WTC11 (cell line): ENCODE measurements at regions not wholly inside any gene's neighbourhood (a gene's known extent, or its start where the extent isn't known, plus 50 kb on each side); places are given as distances from the start of the nearest gene placed in this dataset.
"Not testable (repeated sequence)": the region's sequence is repeated elsewhere in the genome, so short reads cannot be mapped to it uniquely, and the experiment has no call there.

ENCODE experiments used
- ATAC-seq: fragments of 200-7000 bp; cut with Tn5 transposase; 2 replicates; pipeline ENCODE4 v1.10.0; 2021; ENCODE audit warnings: mild to moderate bottlenecking, moderate library complexity
- CTCF ChIA-PET: fragments of 300-600 bp; sonication (Branson Sonifier 250); formaldehyde crosslinking; loops from one replicate; lab custom pipeline; 2021; ENCODE audit warnings: antibody characterized with exemption; lab: Charles Lee
- POLR2A ChIA-PET: fragments of 350-600 bp; sonication (Branson Sonifier 250); formaldehyde crosslinking; loops from one replicate; lab custom pipeline; 2021; ENCODE audit warnings: antibody characterized with exemption; lab: Charles Lee
- DNase-seq: peaks from one replicate; pipeline ENCODE4 v3.0.0; 2021; ENCODE audit warnings: low spot score
- H3K27ac Mint-ChIP-seq: 2 replicates; pipeline ENCODE4 v1.8.0; 2021; ENCODE audit warnings: mixed read lengths
- H3K27me3 Mint-ChIP-seq: 2 replicates; pipeline ENCODE4 v1.8.0; 2021; ENCODE audit warnings: low read depth, mild to moderate bottlenecking, moderate library complexity, mixed read lengths
- H3K36me3 Mint-ChIP-seq: 2 replicates; pipeline ENCODE4 v1.8.0; 2021; ENCODE audit warnings: mixed read lengths
- H3K4me1 Mint-ChIP-seq: 2 replicates; pipeline ENCODE4 v1.8.0; 2022; ENCODE audit warnings: mixed read lengths
- H3K4me3 Mint-ChIP-seq: 2 replicates; pipeline ENCODE4 v1.8.0; 2021; ENCODE audit warnings: mild to moderate bottlenecking, moderate library complexity, mixed read lengths
- H3K9me3 Mint-ChIP-seq: 2 replicates; pipeline ENCODE4 v1.8.0; 2021; ENCODE audit warnings: mixed read lengths
- CREM ChIP-seq: sonication (generic); formaldehyde crosslinking; IDR thresholded peaks from 2 replicates; pipeline ENCODE4 v1.8.1; 2022; ENCODE audit warnings: mild to moderate bottlenecking, missing genetic modification reagents, moderate library complexity
- HMGA2 ChIP-seq: fragments of 250-450 bp; sonication (Bioruptor Pico); IDR thresholded peaks from 2 replicates; pipeline ENCODE4 v1.4.0; 2021; ENCODE audit warnings: mild to moderate bottlenecking, moderate library complexity
- NR1H2 ChIP-seq: sonication (generic); formaldehyde crosslinking; IDR thresholded peaks from 2 replicates; pipeline ENCODE4 v1.9.0; 2021; ENCODE audit warnings: mild to moderate bottlenecking, moderate library complexity, missing genetic modification reagents
- RORB ChIP-seq: fragments of 250-450 bp; sonication (Bioruptor Pico); IDR thresholded peaks from 2 replicates; pipeline ENCODE4 v1.9.0; 2021; ENCODE audit warnings: mild to moderate bottlenecking
- SMAD3 ChIP-seq: sonication (generic); formaldehyde crosslinking; IDR thresholded peaks from 2 replicates; pipeline ENCODE4 v1.8.0; 2022; ENCODE audit warnings: missing genetic modification reagents, mild to moderate bottlenecking, borderline replicate concordance
- SMAD4 ChIP-seq: sonication (generic); formaldehyde crosslinking; IDR thresholded peaks from 2 replicates; pipeline ENCODE4 v1.8.0; 2022; ENCODE audit warnings: mild to moderate bottlenecking, missing genetic modification reagents
- TEAD4 ChIP-seq: sonication (generic); formaldehyde crosslinking; IDR thresholded peaks from 2 replicates; pipeline ENCODE4 v1.8.0; 2022; ENCODE audit warnings: mild to moderate bottlenecking, missing genetic modification reagents
- TP53 ChIP-seq: sonication (generic); formaldehyde crosslinking; IDR thresholded peaks from 2 replicates; pipeline ENCODE4 v1.8.1; 2023; ENCODE audit warnings: mild to moderate bottlenecking, missing genetic modification reagents
- ZNF121 ChIP-seq: sonication (generic); formaldehyde crosslinking; IDR thresholded peaks from 2 replicates; pipeline ENCODE4 v1.8.0; 2023; ENCODE audit warnings: missing genetic modification reagents
- ZNF317 ChIP-seq: sonication (generic); formaldehyde crosslinking; IDR thresholded peaks from 2 replicates; pipeline ENCODE4 v1.8.1; 2023; ENCODE audit warnings: low read depth, mild to moderate bottlenecking, moderate library complexity, missing genetic modification reagents, borderline replicate concordance
- TF ChIP-seq, protein P1 (sequence below): sonication (generic); formaldehyde crosslinking; IDR thresholded peaks from 2 replicates; pipeline ENCODE4 v1.8.0; 2022; ENCODE audit warnings: mild to moderate bottlenecking, missing genetic modification reagents
- TF ChIP-seq, protein P2 (sequence below): sonication (generic); formaldehyde crosslinking; conservative IDR thresholded peaks from 2 replicates; pipeline ENCODE4 v1.8.1; 2023; ENCODE audit warnings: mild to moderate bottlenecking, low read depth, missing genetic modification reagents, moderate library complexity
- TF ChIP-seq, protein P3 (sequence below): fragments of 250-450 bp; sonication (Bioruptor Pico); IDR thresholded peaks from 2 replicates; pipeline ENCODE4 v1.9.0; 2021; ENCODE audit warnings: moderate library complexity, mild to moderate bottlenecking, inconsistent platforms, borderline replicate concordance
- TF ChIP-seq, protein P4 (sequence below): fragments of 250-450 bp; sonication (Bioruptor Pico); IDR thresholded peaks from 2 replicates; pipeline ENCODE4 v2.1.2; 2022; ENCODE audit warnings: mild to moderate bottlenecking, moderate library complexity
- TF ChIP-seq, protein P5 (sequence below): fragments of 250-450 bp; sonication (Bioruptor Pico); IDR thresholded peaks from 2 replicates; pipeline ENCODE4 v1.9.0; 2021; ENCODE audit warnings: mild to moderate bottlenecking, borderline replicate concordance
- TF ChIP-seq, protein P6 (sequence below): sonication (generic); formaldehyde crosslinking; IDR thresholded peaks from 2 replicates; pipeline ENCODE4 v1.8.1; 2022; ENCODE audit warnings: mild to moderate bottlenecking, moderate library complexity, missing genetic modification reagents
- TF ChIP-seq, protein P7 (sequence below): sonication (generic); formaldehyde crosslinking; IDR thresholded peaks from 2 replicates; pipeline ENCODE4 v1.8.1; 2023; ENCODE audit warnings: mild to moderate bottlenecking, missing genetic modification reagents

DNA sequence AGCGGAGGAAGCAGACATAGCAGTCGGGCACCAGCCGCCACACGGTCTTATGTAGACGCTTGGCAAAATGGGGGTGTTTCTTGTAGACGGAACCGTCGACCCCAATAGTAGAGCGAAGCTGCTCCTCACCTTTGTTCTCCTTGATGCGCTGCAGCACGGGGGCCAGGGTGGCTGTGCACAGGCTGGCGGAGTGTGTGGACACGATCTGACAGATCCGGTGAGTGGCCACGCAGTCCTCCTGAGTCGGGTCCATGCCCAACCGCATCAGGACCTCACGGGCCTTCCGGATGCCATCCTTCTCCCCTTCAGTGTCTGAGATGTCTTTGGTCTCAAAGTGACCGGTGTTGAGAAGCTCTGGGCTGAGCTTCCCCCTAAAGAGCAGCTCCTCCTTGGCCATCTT, 153.0 kb downstream of the TENT5D start:
- ATAC-seq: no peak
- Mint-ChIP-seq H3K4me3 (no peak overlapping the region), H3K27ac (no peak overlapping the region)
- ChIA-PET CTCF (no interaction called here), POLR2A (no interaction called here)
- TF ChIP-seq, protein P1, sequence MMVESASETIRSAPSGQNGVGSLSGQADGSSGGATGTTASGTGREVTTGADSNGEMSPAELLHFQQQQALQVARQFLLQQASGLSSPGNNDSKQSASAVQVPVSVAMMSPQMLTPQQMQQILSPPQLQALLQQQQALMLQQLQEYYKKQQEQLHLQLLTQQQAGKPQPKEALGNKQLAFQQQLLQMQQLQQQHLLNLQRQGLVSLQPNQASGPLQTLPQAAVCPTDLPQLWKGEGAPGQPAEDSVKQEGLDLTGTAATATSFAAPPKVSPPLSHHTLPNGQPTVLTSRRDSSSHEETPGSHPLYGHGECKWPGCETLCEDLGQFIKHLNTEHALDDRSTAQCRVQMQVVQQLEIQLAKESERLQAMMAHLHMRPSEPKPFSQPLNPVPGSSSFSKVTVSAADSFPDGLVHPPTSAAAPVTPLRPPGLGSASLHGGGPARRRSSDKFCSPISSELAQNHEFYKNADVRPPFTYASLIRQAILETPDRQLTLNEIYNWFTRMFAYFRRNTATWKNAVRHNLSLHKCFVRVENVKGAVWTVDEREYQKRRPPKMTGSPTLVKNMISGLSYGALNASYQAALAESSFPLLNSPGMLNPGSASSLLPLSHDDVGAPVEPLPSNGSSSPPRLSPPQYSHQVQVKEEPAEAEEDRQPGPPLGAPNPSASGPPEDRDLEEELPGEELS (CRISPR knock-in tag): no peak
- TF ChIP-seq, protein P2, sequence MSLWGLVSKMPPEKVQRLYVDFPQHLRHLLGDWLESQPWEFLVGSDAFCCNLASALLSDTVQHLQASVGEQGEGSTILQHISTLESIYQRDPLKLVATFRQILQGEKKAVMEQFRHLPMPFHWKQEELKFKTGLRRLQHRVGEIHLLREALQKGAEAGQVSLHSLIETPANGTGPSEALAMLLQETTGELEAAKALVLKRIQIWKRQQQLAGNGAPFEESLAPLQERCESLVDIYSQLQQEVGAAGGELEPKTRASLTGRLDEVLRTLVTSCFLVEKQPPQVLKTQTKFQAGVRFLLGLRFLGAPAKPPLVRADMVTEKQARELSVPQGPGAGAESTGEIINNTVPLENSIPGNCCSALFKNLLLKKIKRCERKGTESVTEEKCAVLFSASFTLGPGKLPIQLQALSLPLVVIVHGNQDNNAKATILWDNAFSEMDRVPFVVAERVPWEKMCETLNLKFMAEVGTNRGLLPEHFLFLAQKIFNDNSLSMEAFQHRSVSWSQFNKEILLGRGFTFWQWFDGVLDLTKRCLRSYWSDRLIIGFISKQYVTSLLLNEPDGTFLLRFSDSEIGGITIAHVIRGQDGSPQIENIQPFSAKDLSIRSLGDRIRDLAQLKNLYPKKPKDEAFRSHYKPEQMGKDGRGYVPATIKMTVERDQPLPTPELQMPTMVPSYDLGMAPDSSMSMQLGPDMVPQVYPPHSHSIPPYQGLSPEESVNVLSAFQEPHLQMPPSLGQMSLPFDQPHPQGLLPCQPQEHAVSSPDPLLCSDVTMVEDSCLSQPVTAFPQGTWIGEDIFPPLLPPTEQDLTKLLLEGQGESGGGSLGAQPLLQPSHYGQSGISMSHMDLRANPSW (CRISPR knock-in tag): no peak
- TF ChIP-seq, protein P3, sequence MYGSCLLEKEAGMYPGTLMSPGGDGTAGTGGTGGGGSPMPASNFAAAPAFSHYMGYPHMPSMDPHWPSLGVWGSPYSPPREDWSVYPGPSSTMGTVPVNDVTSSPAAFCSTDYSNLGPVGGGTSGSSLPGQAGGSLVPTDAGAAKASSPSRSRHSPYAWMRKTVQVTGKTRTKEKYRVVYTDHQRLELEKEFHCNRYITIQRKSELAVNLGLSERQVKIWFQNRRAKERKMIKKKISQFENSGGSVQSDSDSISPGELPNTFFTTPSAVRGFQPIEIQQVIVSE (CRISPR knock-in tag): no peak
- TF ChIP-seq, protein P4, sequence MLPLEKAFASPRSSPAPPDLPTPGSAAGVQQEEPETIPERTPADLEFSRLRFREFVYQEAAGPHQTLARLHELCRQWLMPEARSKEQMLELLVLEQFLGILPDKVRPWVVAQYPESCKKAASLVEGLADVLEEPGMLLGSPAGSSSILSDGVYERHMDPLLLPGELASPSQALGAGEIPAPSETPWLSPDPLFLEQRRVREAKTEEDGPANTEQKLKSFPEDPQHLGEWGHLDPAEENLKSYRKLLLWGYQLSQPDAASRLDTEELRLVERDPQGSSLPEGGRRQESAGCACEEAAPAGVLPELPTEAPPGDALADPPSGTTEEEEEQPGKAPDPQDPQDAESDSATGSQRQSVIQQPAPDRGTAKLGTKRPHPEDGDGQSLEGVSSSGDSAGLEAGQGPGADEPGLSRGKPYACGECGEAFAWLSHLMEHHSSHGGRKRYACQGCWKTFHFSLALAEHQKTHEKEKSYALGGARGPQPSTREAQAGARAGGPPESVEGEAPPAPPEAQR: no peak
- TF ChIP-seq SMAD4 (CRISPR knock-in tag): no peak
- TF ChIP-seq SMAD3 (CRISPR knock-in tag): no peak
- TF ChIP-seq HMGA2 (CRISPR knock-in tag): no peak
- no peak for TF ChIP-seq CREM (CRISPR knock-in tag)
- TF ChIP-seq NR1H2 (CRISPR knock-in tag): no peak
- no peak for TF ChIP-seq ZNF121 (CRISPR knock-in tag)
- no peak for TF ChIP-seq ZNF317 (CRISPR knock-in tag)
- TF ChIP-seq TP53: no peak
- TF ChIP-seq, protein P5, sequence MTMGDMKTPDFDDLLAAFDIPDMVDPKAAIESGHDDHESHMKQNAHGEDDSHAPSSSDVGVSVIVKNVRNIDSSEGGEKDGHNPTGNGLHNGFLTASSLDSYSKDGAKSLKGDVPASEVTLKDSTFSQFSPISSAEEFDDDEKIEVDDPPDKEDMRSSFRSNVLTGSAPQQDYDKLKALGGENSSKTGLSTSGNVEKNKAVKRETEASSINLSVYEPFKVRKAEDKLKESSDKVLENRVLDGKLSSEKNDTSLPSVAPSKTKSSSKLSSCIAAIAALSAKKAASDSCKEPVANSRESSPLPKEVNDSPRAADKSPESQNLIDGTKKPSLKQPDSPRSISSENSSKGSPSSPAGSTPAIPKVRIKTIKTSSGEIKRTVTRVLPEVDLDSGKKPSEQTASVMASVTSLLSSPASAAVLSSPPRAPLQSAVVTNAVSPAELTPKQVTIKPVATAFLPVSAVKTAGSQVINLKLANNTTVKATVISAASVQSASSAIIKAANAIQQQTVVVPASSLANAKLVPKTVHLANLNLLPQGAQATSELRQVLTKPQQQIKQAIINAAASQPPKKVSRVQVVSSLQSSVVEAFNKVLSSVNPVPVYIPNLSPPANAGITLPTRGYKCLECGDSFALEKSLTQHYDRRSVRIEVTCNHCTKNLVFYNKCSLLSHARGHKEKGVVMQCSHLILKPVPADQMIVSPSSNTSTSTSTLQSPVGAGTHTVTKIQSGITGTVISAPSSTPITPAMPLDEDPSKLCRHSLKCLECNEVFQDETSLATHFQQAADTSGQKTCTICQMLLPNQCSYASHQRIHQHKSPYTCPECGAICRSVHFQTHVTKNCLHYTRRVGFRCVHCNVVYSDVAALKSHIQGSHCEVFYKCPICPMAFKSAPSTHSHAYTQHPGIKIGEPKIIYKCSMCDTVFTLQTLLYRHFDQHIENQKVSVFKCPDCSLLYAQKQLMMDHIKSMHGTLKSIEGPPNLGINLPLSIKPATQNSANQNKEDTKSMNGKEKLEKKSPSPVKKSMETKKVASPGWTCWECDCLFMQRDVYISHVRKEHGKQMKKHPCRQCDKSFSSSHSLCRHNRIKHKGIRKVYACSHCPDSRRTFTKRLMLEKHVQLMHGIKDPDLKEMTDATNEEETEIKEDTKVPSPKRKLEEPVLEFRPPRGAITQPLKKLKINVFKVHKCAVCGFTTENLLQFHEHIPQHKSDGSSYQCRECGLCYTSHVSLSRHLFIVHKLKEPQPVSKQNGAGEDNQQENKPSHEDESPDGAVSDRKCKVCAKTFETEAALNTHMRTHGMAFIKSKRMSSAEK (CRISPR knock-in tag): no peak
- TF ChIP-seq, protein P6, sequence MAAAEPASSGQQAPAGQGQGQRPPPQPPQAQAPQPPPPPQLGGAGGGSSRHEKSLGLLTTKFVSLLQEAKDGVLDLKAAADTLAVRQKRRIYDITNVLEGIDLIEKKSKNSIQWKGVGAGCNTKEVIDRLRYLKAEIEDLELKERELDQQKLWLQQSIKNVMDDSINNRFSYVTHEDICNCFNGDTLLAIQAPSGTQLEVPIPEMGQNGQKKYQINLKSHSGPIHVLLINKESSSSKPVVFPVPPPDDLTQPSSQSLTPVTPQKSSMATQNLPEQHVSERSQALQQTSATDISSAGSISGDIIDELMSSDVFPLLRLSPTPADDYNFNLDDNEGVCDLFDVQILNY (CRISPR knock-in tag): no peak
- TF ChIP-seq TEAD4 (CRISPR knock-in tag): no peak
- TF ChIP-seq, protein P7, sequence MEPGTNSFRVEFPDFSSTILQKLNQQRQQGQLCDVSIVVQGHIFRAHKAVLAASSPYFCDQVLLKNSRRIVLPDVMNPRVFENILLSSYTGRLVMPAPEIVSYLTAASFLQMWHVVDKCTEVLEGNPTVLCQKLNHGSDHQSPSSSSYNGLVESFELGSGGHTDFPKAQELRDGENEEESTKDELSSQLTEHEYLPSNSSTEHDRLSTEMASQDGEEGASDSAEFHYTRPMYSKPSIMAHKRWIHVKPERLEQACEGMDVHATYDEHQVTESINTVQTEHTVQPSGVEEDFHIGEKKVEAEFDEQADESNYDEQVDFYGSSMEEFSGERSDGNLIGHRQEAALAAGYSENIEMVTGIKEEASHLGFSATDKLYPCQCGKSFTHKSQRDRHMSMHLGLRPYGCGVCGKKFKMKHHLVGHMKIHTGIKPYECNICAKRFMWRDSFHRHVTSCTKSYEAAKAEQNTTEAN: no peak
- no peak for TF ChIP-seq RORB (CRISPR knock-in tag)
- TF ChIP-seq, all 79 proteins: peak for 0
- H3K4me1 Mint-ChIP-seq: peaks cover 10% of the 10 kb centered on the region
- no peaks in the 10 kb centered on the region; the same call in 1 of the 2 replicates for H3K27me3 Mint-ChIP-seq
- H3K36me3 Mint-ChIP-seq: peaks cover 6% of the 10 kb centered on the region; the same call in 1 of the 2 replicates
- DNase-seq: no peak
- H3K9me3 Mint-ChIP-seq: peaks cover 15% of the 10 kb centered on the region

DNA sequence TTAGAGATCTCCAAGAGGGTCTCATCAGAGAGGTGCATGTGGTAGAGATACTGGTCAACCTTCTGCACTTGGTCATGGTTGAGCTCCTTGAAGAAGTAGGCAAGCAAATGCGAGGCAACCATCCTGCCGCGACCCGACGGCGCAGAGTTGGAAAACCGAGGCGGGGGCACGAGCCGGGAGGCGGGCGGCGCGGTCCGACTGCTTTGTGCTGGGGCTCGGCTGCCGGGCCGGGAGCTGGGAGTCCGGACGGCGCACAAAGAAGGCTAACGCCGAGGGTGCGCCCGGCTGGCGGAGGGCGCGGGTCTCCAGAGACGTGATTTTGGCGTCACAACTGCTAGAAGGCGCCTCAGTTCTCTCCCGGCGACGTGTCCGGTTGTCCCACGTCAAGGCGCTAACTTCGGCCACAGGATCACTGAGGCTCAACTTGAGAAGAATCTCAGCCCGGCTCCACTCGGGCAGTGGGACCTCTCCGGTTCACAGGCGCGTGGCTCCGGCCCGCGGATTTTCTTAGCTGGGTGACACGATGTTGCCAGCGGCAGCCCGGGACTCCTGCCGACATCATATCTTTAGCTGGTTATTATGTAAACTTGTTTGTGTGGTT, 154.3 kb downstream of the TENT5D start:
- CTCF ChIA-PET, POLR2A ChIA-PET, ATAC-seq, H3K4me3 Mint-ChIP-seq, DNase-seq, H3K27ac Mint-ChIP-seq, H3K27me3 Mint-ChIP-seq, H3K4me1 Mint-ChIP-seq, H3K36me3 Mint-ChIP-seq: not testable (repeated sequence)
- H3K9me3 Mint-ChIP-seq: peaks cover 15% of the 10 kb centered on the region
